IPS-18a (cell line): ENCODE measurements at regions not wholly inside any gene's neighbourhood (a gene's known extent, or its start where the extent isn't known, plus 50 kb on each side); places are given as distances from the start of the nearest gene placed in this dataset.

Experiments used
- H3K27ac ChIP-seq: one replicate; pipeline ENCODE4 v1.5.1; 2013; ENCODE audit warnings: low read length
- H3K27me3 ChIP-seq: one replicate; pipeline ENCODE4 v1.6.1; 2013; ENCODE audit warnings: mild to moderate bottlenecking, low read length; ENCODE audit not compliant: control insufficient read depth, insufficient read depth
- H3K36me3 ChIP-seq: one replicate; pipeline ENCODE4 v1.6.1; 2013; ENCODE audit warnings: low read depth, low read length; ENCODE audit not compliant: control insufficient read depth
- H3K4me1 ChIP-seq: one replicate; pipeline ENCODE4 v1.6.1; 2013; ENCODE audit warnings: low read depth, low read length; ENCODE audit not compliant: control insufficient read depth
- H3K4me3 ChIP-seq: one replicate; pipeline ENCODE4 v1.5.1; 2013; ENCODE audit warnings: low read length
- H3K9ac ChIP-seq: one replicate; pipeline ENCODE4 v1.6.1; 2013; ENCODE audit warnings: mild to moderate bottlenecking, low read length, moderate library complexity
- H3K9me3 ChIP-seq: one replicate; pipeline ENCODE4 v1.6.1; 2013; ENCODE audit warnings: low read depth, low read length; ENCODE audit not compliant: control insufficient read depth

DNA sequence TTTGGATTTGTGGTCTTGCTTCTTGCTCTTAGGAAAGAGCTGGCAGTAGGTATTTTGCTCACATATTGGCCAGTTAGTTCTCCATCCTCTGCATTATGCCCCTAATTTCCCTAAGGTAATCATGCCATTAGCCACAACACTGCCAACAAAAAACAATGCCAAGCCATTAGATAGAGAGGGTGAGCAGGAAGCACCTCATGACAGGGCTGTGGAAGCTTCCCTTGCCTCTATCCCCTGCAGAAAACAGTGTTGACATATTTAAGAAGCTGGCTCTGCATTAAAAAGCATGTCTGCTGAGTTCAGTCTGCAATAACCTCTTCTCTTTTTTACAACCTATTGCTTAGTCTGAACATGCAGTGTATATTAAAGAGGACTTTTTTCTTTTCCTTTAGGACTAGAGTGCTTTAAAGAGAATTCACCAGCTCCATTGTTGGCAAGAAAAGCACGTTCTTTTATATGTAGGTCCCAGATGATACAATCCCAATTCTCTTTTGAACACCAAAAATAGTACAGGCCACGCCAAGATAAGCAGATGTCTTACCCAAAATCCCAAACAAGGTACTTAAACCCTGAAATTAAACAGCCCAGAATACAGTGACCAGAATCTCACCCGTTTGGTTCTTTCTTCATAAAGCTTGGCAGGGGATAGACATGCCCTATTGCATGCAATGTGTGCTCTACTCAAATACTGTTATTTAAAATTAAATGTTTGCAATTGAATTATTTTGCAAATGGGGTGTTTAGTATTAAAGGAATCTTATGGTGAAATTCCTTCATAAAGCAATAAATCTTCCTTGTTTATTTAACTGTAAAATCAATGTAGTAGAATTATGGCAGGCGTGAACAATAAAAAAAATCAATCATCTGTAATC is 93.7 kb upstream of the UBE3A start:
- Histone ChIP-seq H3K27ac (no peak overlapping the region), H3K4me3 (no peak overlapping the region), H3K36me3 (no peaks in the 10 kb centered on the region), H3K4me1 (peaks cover 32% of the 10 kb centered on the region), H3K9ac (no peak overlapping the region), H3K9me3 (no peaks in the 10 kb centered on the region), H3K27me3 (no peaks in the 10 kb centered on the region)

DNA sequence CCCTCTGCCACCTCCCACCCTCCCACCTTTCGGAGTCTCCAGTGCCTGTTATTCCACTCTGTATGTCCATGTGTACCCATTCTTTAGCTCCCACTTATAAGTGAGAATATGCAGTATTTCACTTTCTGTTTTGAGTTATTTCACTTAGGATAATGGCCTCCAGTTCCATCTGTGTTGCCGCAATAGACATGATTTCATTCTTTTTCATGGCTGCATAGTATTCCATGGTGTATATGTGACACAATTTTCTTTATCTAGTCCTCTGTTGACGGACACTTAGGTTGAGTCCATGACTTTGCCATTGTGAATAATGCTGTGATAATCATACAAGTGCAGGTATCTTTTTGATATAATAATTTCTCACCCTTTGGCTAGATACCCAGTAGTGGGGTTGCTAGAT is 91.0 kb upstream of the UBE3A start:
- H3K27me3 ChIP-seq = no peaks in the 10 kb centered on the region
- H3K9ac ChIP-seq = no peak overlapping the region
- H3K36me3 ChIP-seq = no peaks in the 10 kb centered on the region
- no peak overlapping the region for H3K27ac ChIP-seq
- peaks cover 21% of the 10 kb centered on the region for H3K4me1 ChIP-seq
- H3K9me3 ChIP-seq = no peaks in the 10 kb centered on the region
- no peak overlapping the region for H3K4me3 ChIP-seq

DNA sequence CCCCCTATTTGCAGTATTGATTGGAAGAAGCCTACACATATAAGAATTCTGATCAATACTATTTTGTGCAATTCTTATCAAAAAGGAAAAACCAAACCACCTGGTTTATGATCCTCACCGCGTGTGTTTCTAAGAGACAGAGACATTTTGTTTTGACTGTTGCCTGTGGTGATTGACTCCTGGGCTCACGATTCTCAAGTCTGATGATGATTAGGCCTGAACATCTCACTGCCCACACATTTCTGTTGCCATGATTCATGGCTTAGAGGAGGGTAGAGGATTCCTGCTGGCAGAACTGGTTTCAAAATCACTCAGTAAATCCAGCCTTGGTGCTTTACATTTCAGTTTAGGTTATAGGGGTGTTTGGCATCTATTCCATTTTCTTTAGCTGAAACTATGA is 88.3 kb upstream of the UBE3A start:
- Histone ChIP-seq H3K36me3 (no peaks in the 10 kb centered on the region), H3K9me3 (no peaks in the 10 kb centered on the region), H3K9ac (no peak overlapping the region), H3K4me3 (no peak overlapping the region), H3K27ac (no peak overlapping the region), H3K4me1 (peaks cover 15% of the 10 kb centered on the region), H3K27me3 (no peaks in the 10 kb centered on the region)

DNA sequence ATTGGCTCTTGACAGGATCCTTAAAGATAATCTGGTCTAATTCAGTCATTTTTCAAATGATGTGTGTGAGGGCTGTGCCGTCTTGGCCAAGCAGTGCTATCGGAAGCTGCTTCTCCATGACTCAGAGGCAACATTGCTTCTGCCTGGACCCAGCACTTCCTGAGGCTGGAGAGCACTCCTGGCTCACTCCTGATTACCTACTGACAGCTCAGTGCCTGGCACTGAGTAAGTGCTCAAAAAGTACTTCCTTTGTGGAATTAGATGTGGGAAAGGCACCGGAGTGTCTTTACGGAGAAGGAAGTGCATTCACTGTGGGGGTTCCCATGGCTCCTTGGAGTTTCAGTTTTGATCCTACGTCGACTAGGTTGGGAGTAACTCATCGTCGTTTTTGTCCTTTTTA is 86.9 kb upstream of the UBE3A start:
- no peaks in the 10 kb centered on the region for H3K36me3 ChIP-seq
- no peak overlapping the region for H3K4me3 ChIP-seq
- H3K4me1 ChIP-seq = peaks cover under 1% of the 10 kb centered on the region
- no peaks in the 10 kb centered on the region for H3K27me3 ChIP-seq
- H3K9ac ChIP-seq = no peak overlapping the region
- no peaks in the 10 kb centered on the region for H3K9me3 ChIP-seq
- no peak overlapping the region for H3K27ac ChIP-seq

DNA sequence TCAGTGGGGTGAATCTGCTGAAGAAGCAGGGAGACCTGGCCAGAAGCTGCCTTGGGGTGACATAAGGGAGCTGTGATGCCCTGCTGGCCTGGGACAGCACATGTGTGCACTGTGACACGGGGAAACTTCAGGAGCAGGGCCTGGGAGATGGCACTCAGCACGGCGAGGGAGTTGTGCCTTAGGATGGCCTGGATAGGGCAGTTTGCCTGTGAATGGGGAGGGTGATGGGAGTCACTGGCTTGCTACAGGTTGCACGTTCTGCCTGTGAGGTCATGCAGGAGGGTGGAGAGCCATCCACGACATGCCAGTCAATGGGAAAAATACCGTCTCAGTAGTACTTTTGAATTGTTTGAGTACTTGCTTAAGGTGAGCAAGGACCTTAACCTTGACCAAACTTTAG is 76.8 kb upstream of the UBE3A start:
- no peaks in the 10 kb centered on the region for H3K36me3 ChIP-seq
- H3K4me3 ChIP-seq = no peak overlapping the region
- H3K9ac ChIP-seq = no peak overlapping the region
- H3K9me3 ChIP-seq = no peaks in the 10 kb centered on the region
- no peak overlapping the region for H3K27ac ChIP-seq
- peaks cover 6% of the 10 kb centered on the region for H3K4me1 ChIP-seq
- H3K27me3 ChIP-seq = no peaks in the 10 kb centered on the region

DNA sequence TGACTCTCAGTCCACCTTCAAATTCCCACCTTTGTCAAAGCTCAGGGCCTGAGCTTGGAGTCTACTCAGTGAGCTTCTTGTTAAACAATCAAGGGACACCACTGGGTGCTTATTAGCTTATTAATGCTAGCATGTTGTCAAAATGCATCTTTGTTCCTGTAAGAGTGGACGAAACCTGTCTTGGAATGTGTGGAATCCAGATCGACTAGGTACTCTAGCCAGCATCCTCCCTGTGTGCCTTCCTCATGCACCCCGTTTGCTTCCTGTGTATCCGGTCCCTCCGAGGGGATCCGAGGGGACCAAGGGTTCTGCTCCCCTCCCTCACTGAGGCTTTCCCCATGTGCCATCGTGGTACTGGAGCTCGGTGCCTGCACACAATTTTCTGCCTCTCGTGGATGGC is 75.7 kb upstream of the UBE3A start:
- peaks cover 14% of the 10 kb centered on the region for H3K4me1 ChIP-seq
- H3K27me3 ChIP-seq = no peaks in the 10 kb centered on the region
- H3K36me3 ChIP-seq = no peaks in the 10 kb centered on the region
- no peak overlapping the region for H3K27ac ChIP-seq
- H3K9me3 ChIP-seq = no peaks in the 10 kb centered on the region
- no peak overlapping the region for H3K9ac ChIP-seq
- no peak overlapping the region for H3K4me3 ChIP-seq

DNA sequence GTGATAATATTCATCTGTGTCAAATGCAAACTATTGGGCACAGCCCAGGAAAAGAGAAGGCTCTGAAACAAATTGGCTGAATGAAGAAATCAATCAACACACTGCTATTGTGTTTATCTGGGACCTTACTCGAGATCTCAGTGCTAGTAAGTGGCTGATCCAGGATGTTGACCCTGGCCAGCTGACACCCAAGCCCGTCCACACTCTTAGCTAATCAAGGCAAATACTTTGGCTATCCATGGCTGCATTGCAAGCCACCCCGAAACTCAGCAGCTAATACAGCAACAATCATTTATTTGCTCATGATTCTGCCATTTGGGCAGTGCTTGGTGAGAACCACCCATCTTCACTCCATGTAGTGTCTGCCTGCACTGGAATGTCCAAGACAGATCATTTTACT is 74.1 kb upstream of the UBE3A start:
- Histone ChIP-seq H3K4me1 (peaks cover 14% of the 10 kb centered on the region), H3K36me3 (no peaks in the 10 kb centered on the region), H3K27ac (no peak overlapping the region), H3K27me3 (no peaks in the 10 kb centered on the region), H3K9ac (no peak overlapping the region), H3K9me3 (no peaks in the 10 kb centered on the region), H3K4me3 (no peak overlapping the region)

DNA sequence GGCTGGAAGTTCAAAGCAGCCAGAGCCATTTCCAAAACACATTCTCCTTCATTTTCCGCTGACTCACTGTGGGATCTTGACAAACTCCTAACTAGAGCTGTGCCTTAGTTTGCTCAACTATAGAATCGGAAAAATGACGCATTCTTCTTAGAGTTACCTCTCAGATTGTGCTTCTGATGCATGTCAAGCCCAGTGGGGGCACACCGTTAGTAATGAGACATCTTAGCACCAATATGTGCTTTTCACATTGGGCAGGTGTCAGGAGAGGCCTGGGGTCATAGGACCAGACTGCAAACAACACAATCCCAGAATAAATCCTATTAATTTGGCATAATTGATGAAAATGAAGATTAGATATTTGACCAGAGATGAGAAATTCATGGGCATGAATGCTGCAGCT is 71.3 kb upstream of the UBE3A start:
- Histone ChIP-seq H3K9ac (no peak overlapping the region), H3K36me3 (no peaks in the 10 kb centered on the region), H3K4me3 (no peak overlapping the region), H3K27ac (no peak overlapping the region), H3K9me3 (no peaks in the 10 kb centered on the region), H3K27me3 (no peaks in the 10 kb centered on the region), H3K4me1 (peaks cover 14% of the 10 kb centered on the region)

DNA sequence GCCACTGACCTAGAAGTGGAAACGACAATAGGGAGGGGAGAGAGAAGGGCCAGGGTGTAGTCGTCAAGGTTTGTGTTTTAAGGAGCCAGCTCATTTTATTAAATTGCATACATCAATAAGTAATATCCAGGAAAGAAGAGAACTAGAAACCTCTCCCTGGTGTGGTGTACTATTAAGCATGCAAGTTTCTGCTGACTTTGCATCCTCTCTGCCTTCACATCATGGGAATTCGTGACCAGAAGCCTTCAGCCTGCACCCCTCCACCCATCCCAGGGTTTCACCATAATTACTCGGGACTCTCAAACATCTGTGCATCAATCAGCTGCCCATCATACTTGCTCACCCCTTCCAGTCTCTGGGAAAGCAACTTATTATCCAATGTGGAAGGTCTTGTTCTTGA is 70.9 kb upstream of the UBE3A start:
- H3K4me1 ChIP-seq = peaks cover 14% of the 10 kb centered on the region
- H3K27ac ChIP-seq = no peak overlapping the region
- no peaks in the 10 kb centered on the region for H3K36me3 ChIP-seq
- H3K9ac ChIP-seq = no peak overlapping the region
- H3K27me3 ChIP-seq = no peaks in the 10 kb centered on the region
- no peak overlapping the region for H3K4me3 ChIP-seq
- H3K9me3 ChIP-seq = no peaks in the 10 kb centered on the region

DNA sequence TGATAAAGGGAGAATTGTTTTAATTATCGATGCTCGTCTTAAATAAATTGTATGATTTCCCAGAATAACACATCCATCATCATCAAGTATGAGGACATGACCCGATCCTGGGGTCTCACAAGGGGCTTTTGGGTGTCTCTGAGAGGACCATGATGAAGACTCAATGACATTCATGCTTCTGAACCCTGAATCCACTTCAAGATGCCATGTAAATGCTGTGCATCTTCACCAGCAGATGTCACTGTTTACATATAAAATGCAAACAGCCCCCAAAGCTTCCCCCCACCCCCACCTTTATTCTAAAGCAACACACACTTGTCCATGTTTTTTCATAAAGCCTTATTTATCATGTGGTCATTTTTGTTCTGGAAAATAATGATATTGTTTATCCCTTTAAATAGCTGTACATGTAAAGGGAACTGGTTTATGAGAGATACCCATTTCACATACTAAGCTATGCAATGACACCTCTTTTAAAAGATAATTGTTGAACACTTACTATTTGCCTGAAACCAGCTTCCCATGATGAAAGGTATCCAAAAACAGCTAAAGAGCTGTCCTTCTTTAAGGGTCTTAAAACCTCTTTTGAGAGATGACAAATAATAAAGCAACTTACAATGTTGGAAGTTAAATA is 69.7 kb upstream of the UBE3A start:
- H3K4me3 ChIP-seq = no peak overlapping the region
- no peaks in the 10 kb centered on the region for H3K36me3 ChIP-seq
- no peaks in the 10 kb centered on the region for H3K9me3 ChIP-seq
- peaks cover 14% of the 10 kb centered on the region for H3K4me1 ChIP-seq
- H3K27ac ChIP-seq = no peak overlapping the region
- no peak overlapping the region for H3K9ac ChIP-seq
- no peaks in the 10 kb centered on the region for H3K27me3 ChIP-seq

DNA sequence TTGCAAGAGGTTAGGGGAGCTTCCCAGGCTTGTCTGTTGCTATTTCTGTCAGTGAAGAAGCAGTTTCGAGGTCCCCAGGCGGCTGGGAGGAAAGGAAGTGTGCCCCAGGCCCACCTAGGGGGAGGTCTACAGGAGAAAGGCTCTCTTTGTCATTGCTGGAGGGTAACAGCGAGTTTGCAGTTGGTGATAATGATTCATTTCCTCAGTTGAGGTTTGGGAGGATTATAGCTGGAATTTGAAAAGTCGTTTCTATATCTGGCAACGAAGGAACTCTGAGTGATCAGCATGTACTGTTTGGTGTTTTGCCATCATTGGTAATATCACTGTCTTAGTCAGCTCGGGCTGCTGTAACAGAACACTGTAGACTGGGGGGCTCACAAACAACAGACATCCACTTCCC is 65.5 kb upstream of the UBE3A start:
- H3K4me3 ChIP-seq = no peak overlapping the region
- H3K9me3 ChIP-seq = no peaks in the 10 kb centered on the region
- H3K27me3 ChIP-seq = no peaks in the 10 kb centered on the region
- H3K27ac ChIP-seq = no peak overlapping the region
- H3K4me1 ChIP-seq = no peaks in the 10 kb centered on the region
- no peak overlapping the region for H3K9ac ChIP-seq
- no peaks in the 10 kb centered on the region for H3K36me3 ChIP-seq
